AG04449 (cell line): ENCODE measurements at regions not wholly inside any gene's neighbourhood (a gene's known extent, or its start where the extent isn't known, plus 50 kb on each side); places are given as distances from the start of the nearest gene placed in this dataset.

Experiments
- CTCF ChIA-PET: fragments of 350-600 bp; formaldehyde crosslinking; extraction: SDS; loops from one replicate; lab custom pipeline; 2021; ENCODE audit warnings: antibody characterized with exemption; lab: Yijun Ruan, JAX
- POLR2A ChIA-PET: fragments of 400-600, 350-600 bp; formaldehyde crosslinking; extraction: SDS; loops from one replicate; lab custom pipeline; 2020; ENCODE audit warnings: antibody characterized with exemption, inconsistent platforms; lab: Yijun Ruan, JAX
- DNase-seq: peaks from one replicate; pipeline ENCODE4 v3.0.0-alpha.2; 2010; ENCODE audit warnings: low read depth, low spot score
- H3K4me3 ChIP-seq: 2 replicates; pipeline ENCODE4 v1.5.1; 2011; ENCODE audit warnings: low read depth, mild to moderate bottlenecking, control low read depth, low read length
- TF ChIP-seq, protein P1 (sequence below): IDR thresholded peaks from one replicate; pipeline ENCODE4 v1.5.1; 2011; ENCODE audit warnings: mild to moderate bottlenecking, moderate library complexity, low read length, control low read depth, inconsistent platforms; ENCODE audit not compliant: insufficient read depth; ENCODE audit errors: missing control alignments

- TF ChIP-seq, protein P1, sequence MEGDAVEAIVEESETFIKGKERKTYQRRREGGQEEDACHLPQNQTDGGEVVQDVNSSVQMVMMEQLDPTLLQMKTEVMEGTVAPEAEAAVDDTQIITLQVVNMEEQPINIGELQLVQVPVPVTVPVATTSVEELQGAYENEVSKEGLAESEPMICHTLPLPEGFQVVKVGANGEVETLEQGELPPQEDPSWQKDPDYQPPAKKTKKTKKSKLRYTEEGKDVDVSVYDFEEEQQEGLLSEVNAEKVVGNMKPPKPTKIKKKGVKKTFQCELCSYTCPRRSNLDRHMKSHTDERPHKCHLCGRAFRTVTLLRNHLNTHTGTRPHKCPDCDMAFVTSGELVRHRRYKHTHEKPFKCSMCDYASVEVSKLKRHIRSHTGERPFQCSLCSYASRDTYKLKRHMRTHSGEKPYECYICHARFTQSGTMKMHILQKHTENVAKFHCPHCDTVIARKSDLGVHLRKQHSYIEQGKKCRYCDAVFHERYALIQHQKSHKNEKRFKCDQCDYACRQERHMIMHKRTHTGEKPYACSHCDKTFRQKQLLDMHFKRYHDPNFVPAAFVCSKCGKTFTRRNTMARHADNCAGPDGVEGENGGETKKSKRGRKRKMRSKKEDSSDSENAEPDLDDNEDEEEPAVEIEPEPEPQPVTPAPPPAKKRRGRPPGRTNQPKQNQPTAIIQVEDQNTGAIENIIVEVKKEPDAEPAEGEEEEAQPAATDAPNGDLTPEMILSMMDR = no peak
- CTCF ChIA-PET = no interaction called here
- no peak overlapping the region for H3K4me3 ChIP-seq
- no peak for DNase-seq
- POLR2A ChIA-PET = no interaction called here
Measured at GRCh38 chrX:122475306-122475705, 708.8 kb upstream of the GRIA3 start.

GRCh38 chrX:122500556-122500955, 683.5 kb upstream of the GRIA3 start:
- DNase-seq = no peak
- POLR2A ChIA-PET = no interaction called here
- TF ChIP-seq, protein P1 = no peak
- no peak overlapping the region for H3K4me3 ChIP-seq
- CTCF ChIA-PET = no interaction called here

- ChIA-PET POLR2A (no interaction called here), CTCF (no interaction called here)
- TF ChIP-seq, protein P1 = no peak
- no peak for DNase-seq
- H3K4me3 ChIP-seq = no peak overlapping the region
Measured at GRCh38 chrX:122501652-122502051, 682.4 kb upstream of the GRIA3 start.

GRCh38 chrX:122504026-122504425, 680.1 kb upstream of the GRIA3 start:
- H3K4me3 ChIP-seq = no peak overlapping the region
- ChIA-PET CTCF (no interaction called here), POLR2A (no interaction called here)
- no peak for DNase-seq
- TF ChIP-seq, protein P1 = no peak

GRCh38 chrX:122512561-122513072, 671.5 kb upstream of the GRIA3 start:
- ChIA-PET POLR2A (no interaction called here), CTCF (no interaction called here)
- H3K4me3 ChIP-seq = no peak overlapping the region
- no peak for DNase-seq
- TF ChIP-seq, protein P1 = no peak

- POLR2A ChIA-PET = no interaction called here
- DNase-seq = no peak
- H3K4me3 ChIP-seq = no peak overlapping the region
- TF ChIP-seq, protein P1 = no peak
- CTCF ChIA-PET = no interaction called here
Measured at GRCh38 chrX:122517786-122518185, 666.3 kb upstream of the GRIA3 start.
